ENCODE measurements at regions not wholly inside any gene's neighbourhood (a gene's known extent, or its start where the extent isn't known, plus 50 kb on each side); places are given as distances from the start of the nearest gene placed in this dataset.
"Not testable (repeated sequence)": the region's sequence is repeated elsewhere in the genome, so short reads cannot be mapped to it uniquely, and the experiment has no call there.

- Mint-ChIP-seq H3K36me3 (ENCODE audit: insufficient read depth, unreplicated experiment) (no peaks in the 10 kb centered on the region), H3K4me3 (ENCODE audit: low read depth, unreplicated experiment) (no peak overlapping the region), H3K9me3 (ENCODE audit: low read depth, unreplicated experiment) (peaks cover 6% of the 10 kb centered on the region), H3K27ac (ENCODE audit: unreplicated experiment) (no peak overlapping the region), H3K4me1 (ENCODE audit: low read depth, unreplicated experiment) (no peaks in the 10 kb centered on the region), H3K27me3 (ENCODE audit: unreplicated experiment) (no peaks in the 10 kb centered on the region)
- no peak for TF ChIP-seq CTCF (IDR thresholded peaks at IDR 0.05; ENCODE audit: unreplicated experiment)
- no TSS peak for BruUV-seq (replicated peaks)
- DNase-seq = no peak
- CTCF ChIA-PET = no interaction called here
- intact Hi-C loops (cut with micrococcal nuclease; ENCODE audit: unreplicated experiment) = no loop called here
These were observed 315.2 kb upstream of the PAPPA start for GRCh38 chr9:115838417-115838816.

GRCh38 chr9:115844433-115844832 lies 309.2 kb upstream of the PAPPA start:
- H3K9me3 Mint-ChIP-seq (ENCODE audit: low read depth, unreplicated experiment); H3K4me3 Mint-ChIP-seq (ENCODE audit: low read depth, unreplicated experiment); H3K27me3 Mint-ChIP-seq (ENCODE audit: unreplicated experiment); CTCF ChIA-PET; H3K4me1 Mint-ChIP-seq (ENCODE audit: low read depth, unreplicated experiment); H3K27ac Mint-ChIP-seq (ENCODE audit: unreplicated experiment); DNase-seq; BruUV-seq (replicated peaks); intact Hi-C loops (cut with micrococcal nuclease; ENCODE audit: unreplicated experiment); H3K36me3 Mint-ChIP-seq (ENCODE audit: insufficient read depth, unreplicated experiment): not testable (repeated sequence)

- no TSS peak for BruUV-seq (replicated peaks)
- no peak overlapping the region for H3K27ac Mint-ChIP-seq (ENCODE audit: unreplicated experiment)
- intact Hi-C loops (cut with micrococcal nuclease; ENCODE audit: unreplicated experiment) = no loop called here
These were observed 307.8 kb upstream of the PAPPA start for GRCh38 chr9:115845648-115846312.

GRCh38 chr9:115847216-115847615 lies 306.4 kb upstream of the PAPPA start:
- intact Hi-C loops (cut with micrococcal nuclease; ENCODE audit: unreplicated experiment) = no loop called here
- no peaks in the 10 kb centered on the region for H3K36me3 Mint-ChIP-seq (ENCODE audit: insufficient read depth, unreplicated experiment)
- TF ChIP-seq CTCF (IDR thresholded peaks at IDR 0.05; ENCODE audit: unreplicated experiment) = no peak
- DNase-seq = no peak
- CTCF ChIA-PET = no interaction called here
- no peak overlapping the region for H3K4me3 Mint-ChIP-seq (ENCODE audit: low read depth, unreplicated experiment)
- no peaks in the 10 kb centered on the region for H3K4me1 Mint-ChIP-seq (ENCODE audit: low read depth, unreplicated experiment)
- no peaks in the 10 kb centered on the region for H3K27me3 Mint-ChIP-seq (ENCODE audit: unreplicated experiment)
- H3K27ac Mint-ChIP-seq (ENCODE audit: unreplicated experiment) = no peak overlapping the region
- BruUV-seq (replicated peaks) = no TSS peak
- peaks cover 10% of the 10 kb centered on the region for H3K9me3 Mint-ChIP-seq (ENCODE audit: low read depth, unreplicated experiment)

More at GRCh38 chr9:115845648-115846312, 307.8 kb upstream of the PAPPA start:
- DNase-seq = no peak
- Mint-ChIP-seq H3K36me3 (ENCODE audit: insufficient read depth, unreplicated experiment) (no peaks in the 10 kb centered on the region), H3K9me3 (ENCODE audit: low read depth, unreplicated experiment) (peaks cover 10% of the 10 kb centered on the region), H3K27me3 (ENCODE audit: unreplicated experiment) (no peaks in the 10 kb centered on the region), H3K4me1 (ENCODE audit: low read depth, unreplicated experiment) (no peaks in the 10 kb centered on the region), H3K4me3 (ENCODE audit: low read depth, unreplicated experiment) (no peak overlapping the region)
- no peak for TF ChIP-seq CTCF (IDR thresholded peaks at IDR 0.05; ENCODE audit: unreplicated experiment)
- CTCF ChIA-PET = no interaction called here

GRCh38 chr9:115849679-115850412 lies 303.7 kb upstream of the PAPPA start:
- no peaks in the 10 kb centered on the region for H3K4me1 Mint-ChIP-seq (ENCODE audit: low read depth, unreplicated experiment)
- TF ChIP-seq CTCF (IDR thresholded peaks at IDR 0.05; ENCODE audit: unreplicated experiment) = no peak
- no peaks in the 10 kb centered on the region for H3K27me3 Mint-ChIP-seq (ENCODE audit: unreplicated experiment)
- CTCF ChIA-PET = no interaction called here
- DNase-seq = no peak
- no peaks in the 10 kb centered on the region for H3K36me3 Mint-ChIP-seq (ENCODE audit: insufficient read depth, unreplicated experiment)
- no peak overlapping the region for H3K27ac Mint-ChIP-seq (ENCODE audit: unreplicated experiment)
- H3K9me3 Mint-ChIP-seq (ENCODE audit: low read depth, unreplicated experiment) = peaks cover 13% of the 10 kb centered on the region
- H3K4me3 Mint-ChIP-seq (ENCODE audit: low read depth, unreplicated experiment) = no peak overlapping the region
- BruUV-seq (replicated peaks) = no TSS peak
- intact Hi-C loops (cut with micrococcal nuclease; ENCODE audit: unreplicated experiment) = no loop called here

All from Calu3 (cell line).